WTC11 (cell line): ENCODE measurements at regions not wholly inside any gene's neighbourhood (a gene's known extent, or its start where the extent isn't known, plus 50 kb on each side); places are given as distances from the start of the nearest gene placed in this dataset.

Source experiments
- ATAC-seq: fragments of 200-7000 bp; cut with Tn5 transposase; 2 replicates; pipeline ENCODE4 v1.10.0; 2021; ENCODE audit warnings: mild to moderate bottlenecking, moderate library complexity
- CTCF ChIA-PET: fragments of 300-600 bp; sonication (Branson Sonifier 250); formaldehyde crosslinking; loops from one replicate; lab custom pipeline; 2021; ENCODE audit warnings: antibody characterized with exemption; lab: Charles Lee
- POLR2A ChIA-PET: fragments of 350-600 bp; sonication (Branson Sonifier 250); formaldehyde crosslinking; loops from one replicate; lab custom pipeline; 2021; ENCODE audit warnings: antibody characterized with exemption; lab: Charles Lee
- DNase-seq: peaks from one replicate; pipeline ENCODE4 v3.0.0; 2021; ENCODE audit warnings: low spot score
- H3K27ac Mint-ChIP-seq: 2 replicates; pipeline ENCODE4 v1.8.0; 2021; ENCODE audit warnings: mixed read lengths
- H3K27me3 Mint-ChIP-seq: 2 replicates; pipeline ENCODE4 v1.8.0; 2021; ENCODE audit warnings: low read depth, mild to moderate bottlenecking, moderate library complexity, mixed read lengths
- H3K36me3 Mint-ChIP-seq: 2 replicates; pipeline ENCODE4 v1.8.0; 2021; ENCODE audit warnings: mixed read lengths
- H3K4me1 Mint-ChIP-seq: 2 replicates; pipeline ENCODE4 v1.8.0; 2022; ENCODE audit warnings: mixed read lengths
- H3K4me3 Mint-ChIP-seq: 2 replicates; pipeline ENCODE4 v1.8.0; 2021; ENCODE audit warnings: mild to moderate bottlenecking, moderate library complexity, mixed read lengths
- H3K9me3 Mint-ChIP-seq: 2 replicates; pipeline ENCODE4 v1.8.0; 2021; ENCODE audit warnings: mixed read lengths
- ARID4B ChIP-seq: sonication (generic); formaldehyde crosslinking; IDR thresholded peaks from 2 replicates; pipeline ENCODE4 v1.8.0; 2023; ENCODE audit warnings: missing genetic modification reagents, mild to moderate bottlenecking, borderline replicate concordance
- ATF3 ChIP-seq: sonication (generic); formaldehyde crosslinking; conservative IDR thresholded peaks from 2 replicates; pipeline ENCODE4 v1.8.1; 2022; ENCODE audit warnings: mild to moderate bottlenecking, missing genetic modification reagents
- ETV6 ChIP-seq: sonication (generic); formaldehyde crosslinking; IDR thresholded peaks from 2 replicates; pipeline ENCODE4 v1.8.1; 2022; ENCODE audit warnings: mild to moderate bottlenecking, missing genetic modification reagents
- FOXP1 ChIP-seq: sonication (generic); formaldehyde crosslinking; IDR thresholded peaks from 2 replicates; pipeline ENCODE4 v1.8.0; 2022; ENCODE audit warnings: missing genetic modification reagents, mild to moderate bottlenecking, moderate library complexity, borderline replicate concordance
- IRF1 ChIP-seq: sonication (generic); formaldehyde crosslinking; IDR thresholded peaks from 2 replicates; pipeline ENCODE4 v1.8.0; 2023; ENCODE audit warnings: missing genetic modification reagents
- JUN ChIP-seq: sonication (generic); formaldehyde crosslinking; IDR thresholded peaks from 2 replicates; pipeline ENCODE4 v1.8.0; 2023; ENCODE audit warnings: mild to moderate bottlenecking, missing genetic modification reagents
- KAT7 ChIP-seq: sonication (generic); formaldehyde crosslinking; IDR thresholded peaks from 2 replicates; pipeline ENCODE4 v1.8.1; 2023; ENCODE audit warnings: missing genetic modification reagents, mild to moderate bottlenecking, borderline replicate concordance
- MXD4 ChIP-seq: fragments of 250-450 bp; sonication (Bioruptor Pico); IDR thresholded peaks from 2 replicates; pipeline ENCODE4 v1.8.0; 2021; ENCODE audit warnings: mild to moderate bottlenecking, moderate library complexity, borderline replicate concordance
- PRDM15 ChIP-seq: sonication (generic); formaldehyde crosslinking; IDR thresholded peaks from 2 replicates; pipeline ENCODE4 v1.8.0; 2022; ENCODE audit warnings: missing genetic modification reagents
- SP1 ChIP-seq: sonication (generic); formaldehyde crosslinking; conservative IDR thresholded peaks from 2 replicates; pipeline ENCODE4 v1.8.1; 2022; ENCODE audit warnings: missing genetic modification reagents
- STAT6 ChIP-seq: sonication (generic); formaldehyde crosslinking; conservative IDR thresholded peaks from 2 replicates; pipeline ENCODE4 v1.8.1; 2023; ENCODE audit warnings: mild to moderate bottlenecking, low read depth, missing genetic modification reagents, moderate library complexity
- TCF7 ChIP-seq: sonication (generic); formaldehyde crosslinking; IDR thresholded peaks from 2 replicates; pipeline ENCODE4 v1.8.0; 2022; ENCODE audit warnings: mild to moderate bottlenecking, low read depth, missing genetic modification reagents, moderate library complexity
- USF2 ChIP-seq: sonication (generic); formaldehyde crosslinking; IDR thresholded peaks from 2 replicates; pipeline ENCODE4 v1.8.1; 2023; ENCODE audit warnings: mild to moderate bottlenecking, missing genetic modification reagents, moderate library complexity

GRCh38 chr18:55934821-55935220 is 346.8 kb upstream of the TCF4 start (continued):
- TF ChIP-seq PRDM15 (CRISPR knock-in tag) (no peak), MXD4 (CRISPR knock-in tag) (no peak), ARID4B (CRISPR knock-in tag) (no peak), ETV6 (no peak), ATF3 (CRISPR knock-in tag) (no peak), KAT7 (CRISPR knock-in tag) (no peak), IRF1 (no peak), STAT6 (no peak), JUN (no peak), FOXP1 (CRISPR knock-in tag) (no peak), TCF7 (CRISPR knock-in tag) (no peak)
- TF ChIP-seq, all 79 proteins: peak for 0

- ChIA-PET POLR2A (no interaction called here), CTCF (interaction anchor here (0.6 kb wide), 1 partner anchor 665 kb away, joined by 4 read pairs; no protein-coding TSS in a partner anchor)
- TF ChIP-seq SP1 (CRISPR knock-in tag): no peak
- TF ChIP-seq USF2 (CRISPR knock-in tag): no peak
- peaks cover 22% of the 10 kb centered on the region for H3K9me3 Mint-ChIP-seq
- H3K36me3 Mint-ChIP-seq: peaks cover 18% of the 10 kb centered on the region
- DNase-seq (no peak), ATAC-seq (no peak)
- 0 out of 2 replicates have a peak, but pooled peaks cover 7% of the 10 kb centered on the region for H3K4me1 Mint-ChIP-seq
- no peak overlapping the region for H3K27ac Mint-ChIP-seq
- no peaks in the 10 kb centered on the region for H3K27me3 Mint-ChIP-seq
- H3K4me3 Mint-ChIP-seq: no peak overlapping the region
Measured at GRCh38 chr18:55932675-55933074, 344.7 kb upstream of the TCF4 start.
